ENCODE measurements at regions not wholly inside any gene's neighbourhood (a gene's known extent, or its start where the extent isn't known, plus 50 kb on each side); places are given as distances from the start of the nearest gene placed in this dataset.

GRCh38 chr1:199220031-199220430 is 581.2 kb downstream of the PTPRC start:
- ATAC-seq: no peak
- TF ChIP-seq OSR1 (CRISPR knock-in tag; IDR thresholded peaks at IDR 0.05) (no peak), ZNF8 (CRISPR knock-in tag; IDR thresholded peaks at IDR 0.05) (no peak), PATZ1 (CRISPR knock-in tag; IDR thresholded peaks at IDR 0.05; ENCODE audit: borderline replicate concordance) (no peak), ARNTL (CRISPR knock-in tag; IDR thresholded peaks at IDR 0.05; ENCODE audit: borderline replicate concordance, low read depth) (no peak), GLIS3 (CRISPR knock-in tag; IDR thresholded peaks at IDR 0.05) (no peak), CREB5 (CRISPR knock-in tag; IDR thresholded peaks at IDR 0.05; ENCODE audit: low read depth) (no peak), PPARA (CRISPR knock-in tag; IDR thresholded peaks at IDR 0.05; ENCODE audit: borderline replicate concordance) (no peak), ZNF70 (CRISPR knock-in tag; IDR thresholded peaks at IDR 0.05) (no peak), SNAI2 (CRISPR knock-in tag; IDR thresholded peaks at IDR 0.05) (no peak), TOX (CRISPR knock-in tag; IDR thresholded peaks at IDR 0.05; ENCODE audit: borderline replicate concordance) (no peak), RARB (CRISPR knock-in tag; IDR thresholded peaks at IDR 0.05) (no peak), BACH2 (CRISPR knock-in tag; IDR thresholded peaks at IDR 0.05; ENCODE audit: borderline replicate concordance) (no peak)
- TF ChIP-seq, protein P1, sequence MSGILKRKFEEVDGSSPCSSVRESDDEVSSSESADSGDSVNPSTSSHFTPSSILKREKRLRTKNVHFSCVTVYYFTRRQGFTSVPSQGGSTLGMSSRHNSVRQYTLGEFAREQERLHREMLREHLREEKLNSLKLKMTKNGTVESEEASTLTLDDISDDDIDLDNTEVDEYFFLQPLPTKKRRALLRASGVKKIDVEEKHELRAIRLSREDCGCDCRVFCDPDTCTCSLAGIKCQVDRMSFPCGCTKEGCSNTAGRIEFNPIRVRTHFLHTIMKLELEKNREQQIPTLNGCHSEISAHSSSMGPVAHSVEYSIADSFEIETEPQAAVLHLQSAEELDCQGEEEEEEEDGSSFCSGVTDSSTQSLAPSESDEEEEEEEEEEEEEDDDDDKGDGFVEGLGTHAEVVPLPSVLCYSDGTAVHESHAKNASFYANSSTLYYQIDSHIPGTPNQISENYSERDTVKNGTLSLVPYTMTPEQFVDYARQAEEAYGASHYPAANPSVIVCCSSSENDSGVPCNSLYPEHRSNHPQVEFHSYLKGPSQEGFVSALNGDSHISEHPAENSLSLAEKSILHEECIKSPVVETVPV (CRISPR knock-in tag; IDR thresholded peaks at IDR 0.05): no peak

GRCh38 chr1:199221371-199222150 is 582.7 kb downstream of the PTPRC start:
- TF ChIP-seq TSHZ2 (CRISPR knock-in tag; IDR thresholded peaks at IDR 0.05) (no peak), PPARA (CRISPR knock-in tag; IDR thresholded peaks at IDR 0.05; ENCODE audit: borderline replicate concordance) (no peak), RARB (CRISPR knock-in tag; IDR thresholded peaks at IDR 0.05) (no peak), PATZ1 (CRISPR knock-in tag; IDR thresholded peaks at IDR 0.05; ENCODE audit: borderline replicate concordance) (no peak), SNAI2 (CRISPR knock-in tag; IDR thresholded peaks at IDR 0.05) (no peak), ZC3H10 (CRISPR knock-in tag; IDR thresholded peaks at IDR 0.05) (no peak), ESRRG (CRISPR knock-in tag; IDR thresholded peaks at IDR 0.05) (no peak), OSR1 (CRISPR knock-in tag; IDR thresholded peaks at IDR 0.05) (no peak), GLIS3 (CRISPR knock-in tag; IDR thresholded peaks at IDR 0.05) (no peak), ISL1 (CRISPR knock-in tag; IDR thresholded peaks at IDR 0.05) (no peak), ZNF8 (CRISPR knock-in tag; IDR thresholded peaks at IDR 0.05) (no peak), CREB5 (CRISPR knock-in tag; IDR thresholded peaks at IDR 0.05; ENCODE audit: low read depth) (no peak), ZNF70 (CRISPR knock-in tag; IDR thresholded peaks at IDR 0.05) (no peak), ARNTL (CRISPR knock-in tag; IDR thresholded peaks at IDR 0.05; ENCODE audit: borderline replicate concordance, low read depth) (no peak), BACH2 (CRISPR knock-in tag; IDR thresholded peaks at IDR 0.05; ENCODE audit: borderline replicate concordance) (no peak), ZNF565 (CRISPR knock-in tag; conservative IDR thresholded peaks at IDR 0.05; ENCODE audit: low read depth) (no peak), ZFP30 (CRISPR knock-in tag; IDR thresholded peaks at IDR 0.05) (no peak), ZFP3 (CRISPR knock-in tag; IDR thresholded peaks at IDR 0.05) (no peak), TOX (CRISPR knock-in tag; IDR thresholded peaks at IDR 0.05; ENCODE audit: borderline replicate concordance) (no peak)
- TF ChIP-seq, protein P2, sequence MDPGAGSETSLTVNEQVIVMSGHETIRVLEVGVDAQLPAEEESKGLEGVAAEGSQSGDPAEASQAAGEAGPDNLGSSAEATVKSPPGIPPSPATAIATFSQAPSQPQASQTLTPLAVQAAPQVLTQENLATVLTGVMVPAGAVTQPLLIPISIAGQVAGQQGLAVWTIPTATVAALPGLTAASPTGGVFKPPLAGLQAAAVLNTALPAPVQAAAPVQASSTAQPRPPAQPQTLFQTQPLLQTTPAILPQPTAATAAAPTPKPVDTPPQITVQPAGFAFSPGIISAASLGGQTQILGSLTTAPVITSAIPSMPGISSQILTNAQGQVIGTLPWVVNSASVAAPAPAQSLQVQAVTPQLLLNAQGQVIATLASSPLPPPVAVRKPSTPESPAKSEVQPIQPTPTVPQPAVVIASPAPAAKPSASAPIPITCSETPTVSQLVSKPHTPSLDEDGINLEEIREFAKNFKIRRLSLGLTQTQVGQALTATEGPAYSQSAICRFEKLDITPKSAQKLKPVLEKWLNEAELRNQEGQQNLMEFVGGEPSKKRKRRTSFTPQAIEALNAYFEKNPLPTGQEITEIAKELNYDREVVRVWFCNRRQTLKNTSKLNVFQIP (CRISPR knock-in tag; IDR thresholded peaks at IDR 0.05; ENCODE audit: borderline replicate concordance, low read depth): no peak
- no peak for ATAC-seq
